CD4-positive, alpha-beta T cell treated with Interleukin-17A for 1 hour (primary cell): ENCODE measurements at regions not wholly inside any gene's neighbourhood (a gene's known extent, or its start where the extent isn't known, plus 50 kb on each side); places are given as distances from the start of the nearest gene placed in this dataset.
"Not testable (repeated sequence)": the region's sequence is repeated elsewhere in the genome, so short reads cannot be mapped to it uniquely, and the experiment has no call there.

Source experiments
- DNase-seq: peaks from one replicate; pipeline ENCODE4 v3.0.0-alpha.2; 2020

DNA sequence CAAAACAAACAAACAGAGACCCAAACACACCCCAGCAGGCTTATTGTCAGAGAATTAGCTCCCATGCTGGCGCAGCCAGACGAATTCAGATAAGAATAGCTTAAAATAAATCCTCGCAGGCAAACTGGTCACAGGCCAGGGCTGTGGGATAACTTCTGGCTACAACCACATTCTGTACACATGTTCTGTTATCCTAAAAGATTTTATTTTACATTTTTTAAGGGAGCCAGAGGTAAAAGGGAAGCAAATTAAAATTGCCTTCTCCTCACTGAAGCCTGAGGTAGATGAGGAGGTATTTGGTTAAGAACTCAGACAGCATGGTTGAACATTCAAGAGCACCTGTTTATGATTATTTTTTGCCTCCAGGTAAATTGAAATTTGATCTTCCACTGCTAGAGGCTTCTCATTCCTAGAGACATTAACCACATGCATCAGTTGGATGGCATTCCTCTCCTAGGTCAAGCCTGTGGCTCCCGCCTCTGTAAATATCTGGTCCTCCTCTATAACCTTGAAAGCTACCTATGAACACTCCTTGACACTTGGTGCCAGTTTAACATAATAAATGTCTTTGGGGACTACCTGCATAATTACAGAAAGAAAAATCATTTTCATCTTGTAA lies 190.3 kb downstream of the SATB1 start:
- no peak for DNase-seq

DNA sequence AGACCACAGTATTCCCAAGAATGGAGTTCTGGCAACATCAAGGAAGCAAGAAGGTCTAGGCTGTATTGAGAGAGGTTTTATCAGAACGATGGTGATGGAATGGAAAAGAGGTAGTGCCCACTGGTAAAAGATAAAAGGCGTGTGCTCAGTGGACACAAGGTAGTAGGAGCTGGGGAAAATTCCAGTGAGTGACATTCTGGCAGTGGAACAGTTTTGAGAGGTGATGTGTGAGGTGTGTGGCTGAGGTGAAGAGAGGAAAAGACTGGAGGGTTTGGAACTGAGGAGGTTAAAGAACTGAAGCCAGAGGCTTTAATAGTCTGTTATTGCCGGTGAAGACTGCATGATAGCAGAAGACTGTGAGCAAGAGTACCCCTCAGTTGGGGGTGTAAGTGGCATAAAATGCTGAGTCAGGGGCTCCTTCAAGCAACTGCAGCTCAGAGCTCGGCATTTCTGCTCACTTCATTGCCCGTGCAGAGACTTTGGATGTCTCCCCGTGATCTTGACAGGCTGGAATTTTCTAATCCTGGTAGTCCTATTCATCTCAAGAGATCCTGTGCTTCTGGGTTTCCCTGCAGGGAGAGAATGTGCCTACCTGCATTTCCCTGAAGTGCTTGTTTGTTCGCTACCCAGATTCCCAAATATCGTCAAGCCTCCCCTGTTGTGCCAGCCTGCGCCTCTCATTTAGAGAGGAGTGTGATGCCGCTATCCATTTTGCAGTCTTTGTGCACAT lies 191.0 kb downstream of the SATB1 start:
- DNase-seq = no peak

DNA sequence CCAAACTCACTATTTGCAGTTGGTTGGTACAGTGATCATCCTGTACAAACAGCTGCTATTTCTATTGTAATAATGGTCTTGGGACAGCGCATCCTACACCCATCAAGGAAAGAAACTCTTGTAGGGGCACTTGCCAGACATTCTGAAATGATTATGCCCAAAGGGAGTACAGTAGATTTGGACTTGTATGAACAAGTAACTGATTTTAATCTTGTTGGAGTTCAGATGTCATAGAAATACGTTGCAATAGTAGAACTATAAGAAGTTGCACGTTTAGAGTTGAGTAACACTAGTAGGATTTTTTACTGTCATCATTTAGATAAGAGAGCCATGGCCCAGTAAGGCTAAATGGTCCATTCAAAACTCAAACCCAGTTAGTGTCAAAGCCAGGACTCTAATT lies 192.8 kb downstream of the SATB1 start:
- DNase-seq = no peak

DNA sequence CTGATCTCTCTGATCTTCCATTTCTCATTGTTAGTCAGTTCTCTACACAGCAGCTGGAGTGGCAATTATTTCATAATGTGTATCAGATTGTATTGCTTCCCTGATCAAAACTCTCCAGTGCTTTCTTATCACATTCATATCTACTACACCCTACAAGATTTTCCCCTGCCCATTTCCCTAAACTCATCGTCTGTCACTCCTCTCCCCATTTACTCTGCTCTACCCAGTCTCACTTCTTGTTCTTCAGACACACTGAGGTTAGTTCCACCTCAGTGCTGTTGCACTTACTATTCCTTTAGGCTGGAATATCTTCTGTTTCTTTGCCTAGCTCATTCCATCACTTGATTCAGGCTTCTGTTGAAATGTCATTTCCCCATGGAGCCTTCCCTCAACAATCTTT lies 197.1 kb downstream of the SATB1 start:
- no peak for DNase-seq

DNA sequence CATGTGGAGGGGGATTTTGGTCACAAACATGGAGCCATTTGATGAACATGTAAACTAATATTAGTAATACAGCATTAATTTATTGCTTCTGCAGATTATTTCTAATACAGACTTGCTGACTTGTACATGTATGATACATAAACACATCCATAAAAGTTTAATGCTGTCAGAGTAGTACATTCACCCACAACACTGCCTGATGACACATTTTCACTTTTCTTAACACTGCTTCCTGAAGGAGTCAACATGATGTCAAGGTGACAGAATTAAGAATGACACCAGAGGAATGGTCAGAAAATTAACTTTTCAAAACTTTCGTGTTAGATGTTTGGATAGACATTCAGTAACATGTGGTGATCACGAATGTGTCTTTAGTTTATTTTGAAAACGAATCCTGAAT lies 199.4 kb downstream of the SATB1 start:
- DNase-seq = no peak

DNA sequence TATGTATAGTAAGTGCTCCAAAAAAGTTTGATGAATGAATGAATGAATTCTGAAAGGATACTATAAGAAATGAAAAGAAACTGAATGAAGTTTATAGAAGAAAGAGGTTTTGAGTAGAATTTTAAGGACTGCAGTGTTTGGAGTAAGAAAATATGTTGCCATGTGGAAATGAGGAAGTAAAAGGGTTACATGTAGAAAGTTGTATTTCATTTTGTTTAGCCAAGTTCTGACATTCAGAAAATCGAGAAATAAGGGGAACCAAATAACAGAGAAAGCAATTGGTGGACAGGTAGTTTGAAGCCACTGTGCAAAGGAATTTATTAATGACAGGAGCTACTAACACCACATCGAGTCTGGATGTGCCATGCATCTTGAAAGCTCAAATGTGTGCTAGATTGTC lies 200.7 kb downstream of the SATB1 start:
- no peak for DNase-seq

GRCh38 chr3:18223974-18224373 lies 201.2 kb downstream of the SATB1 start:
- no peak for DNase-seq

GRCh38 chr3:18223571-18223970 lies 201.6 kb downstream of the SATB1 start:
- DNase-seq = no peak

GRCh38 chr3:18222686-18223085 lies 202.5 kb downstream of the SATB1 start:
- no peak for DNase-seq

GRCh38 chr3:18217507-18218174 lies 207.5 kb downstream of the SATB1 start:
- DNase-seq = no peak

DNA sequence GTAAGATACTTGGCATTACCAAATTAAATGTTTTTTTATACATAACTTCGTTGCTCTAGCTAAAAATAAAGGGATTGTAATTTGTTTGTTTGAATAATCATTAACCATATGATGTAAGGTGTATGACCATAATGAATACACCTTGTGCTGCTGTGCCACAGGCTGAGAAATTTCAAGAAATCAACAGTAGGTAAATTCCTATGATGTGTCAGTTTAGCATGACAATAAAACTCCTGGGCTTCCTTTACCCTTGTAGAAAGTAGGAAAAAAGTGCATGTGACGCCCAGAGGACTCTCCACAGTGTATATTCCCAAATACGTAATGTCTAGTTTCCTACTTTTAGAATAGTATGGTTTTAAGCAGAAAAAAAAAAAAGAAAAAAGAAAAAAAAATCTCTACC lies 208.1 kb downstream of the SATB1 start:
- DNase-seq = no peak

- no peak for DNase-seq
Observed at GRCh38 chr3:18215639-18216038, 209.5 kb downstream of the SATB1 start.

DNA sequence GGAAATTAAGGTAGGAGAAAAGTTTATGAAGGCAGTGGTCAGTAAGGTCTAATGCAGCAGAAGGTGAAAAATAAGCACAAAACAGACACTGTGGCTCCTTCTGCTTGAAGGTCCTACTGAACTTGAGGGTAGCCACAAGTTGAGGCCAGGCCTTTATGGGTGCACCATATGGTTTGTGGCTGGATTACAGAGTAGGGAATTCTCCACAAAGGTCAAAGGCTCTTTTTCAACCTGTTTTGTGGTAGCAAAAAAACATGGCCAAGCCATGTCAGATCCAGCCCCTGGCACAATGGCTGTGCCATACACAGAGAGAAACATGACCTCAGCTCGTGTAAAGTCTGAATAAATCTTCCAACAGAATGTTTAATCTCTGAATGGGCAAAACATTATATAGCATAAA lies 214.0 kb downstream of the SATB1 start:
- no peak for DNase-seq

- no peak for DNase-seq
Observed at GRCh38 chr3:18208856-18209255, 216.3 kb downstream of the SATB1 start.

GRCh38 chr3:18208091-18208490 lies 217.0 kb downstream of the SATB1 start:
- no peak for DNase-seq

DNA sequence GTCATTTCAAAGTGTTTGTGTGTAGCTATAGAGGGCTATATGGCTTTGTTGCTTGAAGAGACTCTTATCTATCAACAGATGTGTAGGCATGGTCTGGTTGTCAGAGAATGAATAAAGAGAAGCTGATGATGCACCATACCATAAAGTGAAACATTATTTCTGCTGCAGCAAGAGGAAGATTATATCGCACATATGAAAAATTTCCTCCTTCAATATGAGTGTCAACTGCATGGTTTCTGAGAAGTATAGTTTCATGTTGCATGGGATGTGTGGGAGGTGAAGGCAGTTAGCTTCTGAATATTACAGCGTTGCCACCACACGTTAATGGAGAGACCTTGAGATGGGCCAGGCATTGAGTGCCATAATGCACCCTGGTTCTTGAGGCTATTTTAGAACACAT lies 217.9 kb downstream of the SATB1 start:
- no peak for DNase-seq

DNA sequence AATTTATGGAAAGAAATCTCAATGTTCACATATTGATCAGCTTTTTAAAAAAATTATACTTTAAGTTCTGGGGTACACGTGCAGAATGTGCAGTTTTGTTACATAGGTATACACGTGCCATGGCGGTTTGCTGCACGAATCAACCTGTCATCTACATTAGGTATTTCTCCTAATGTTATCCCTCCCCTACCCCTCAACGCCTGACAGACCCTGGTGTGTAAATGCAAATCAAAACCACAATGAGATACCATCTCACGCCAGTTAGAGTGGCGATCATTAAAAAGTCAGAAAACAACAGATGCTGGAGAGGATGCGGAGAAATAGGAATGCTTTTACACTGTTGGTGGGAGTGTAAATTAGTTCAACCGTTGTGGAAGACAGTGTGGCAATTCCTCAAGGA lies 219.4 kb downstream of the SATB1 start:
- DNase-seq = not testable (repeated sequence)

DNA sequence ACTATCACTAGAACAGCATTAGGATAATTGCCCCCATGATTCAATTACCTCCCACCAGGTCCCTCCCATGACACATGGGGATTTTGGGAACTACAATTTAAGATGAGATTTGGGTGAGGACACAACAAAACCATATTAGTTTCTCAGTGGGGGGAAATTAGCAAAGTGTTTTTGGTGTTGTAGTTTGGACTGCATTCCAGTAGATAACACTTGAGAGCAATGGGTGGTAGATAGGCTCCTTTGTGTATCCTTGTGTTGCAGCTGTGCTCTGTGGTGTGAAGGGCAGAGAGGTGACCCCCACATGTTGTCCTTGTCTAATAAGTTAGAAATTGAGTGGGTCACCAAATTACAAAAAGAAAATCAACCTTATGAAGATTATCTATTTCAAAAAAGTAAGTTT lies 223.8 kb downstream of the SATB1 start:
- no peak for DNase-seq

DNA sequence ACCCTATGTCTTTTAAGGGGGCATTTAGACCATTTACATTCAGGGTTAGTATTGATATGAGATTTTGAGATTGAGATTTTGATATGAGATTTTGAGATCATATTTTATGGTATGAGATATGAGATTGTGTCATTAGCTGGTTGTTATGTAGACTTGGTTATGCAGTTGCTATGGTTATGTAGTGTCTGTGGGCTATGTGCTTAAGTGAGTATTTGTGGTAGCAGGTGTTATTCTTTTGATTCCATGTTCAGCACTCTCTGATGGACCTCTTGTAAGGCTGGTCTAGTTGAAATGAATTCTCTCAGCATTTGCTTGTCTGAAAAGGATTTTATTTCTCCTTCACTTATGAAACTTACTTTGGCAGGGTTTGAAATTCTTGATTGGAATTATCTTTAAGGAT lies 225.4 kb downstream of the SATB1 start:
- DNase-seq = no peak

DNA sequence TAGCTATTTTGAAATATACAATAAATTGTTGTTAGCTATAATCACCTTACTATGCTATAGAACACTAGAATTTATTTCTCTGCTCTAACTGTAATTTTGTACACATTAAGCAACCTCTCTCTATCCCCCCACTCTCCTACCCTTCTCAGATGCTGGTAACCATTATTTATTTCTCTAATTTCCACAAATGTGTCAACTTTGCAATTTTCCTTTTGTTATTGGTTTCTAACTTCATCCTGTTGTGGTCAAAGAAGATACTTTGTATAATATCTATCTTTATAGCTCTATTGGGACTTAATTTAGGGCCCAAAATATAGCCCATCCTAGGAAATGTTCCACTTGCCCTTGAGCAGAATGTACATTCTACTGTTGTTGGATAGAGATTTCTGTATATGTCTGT lies 229.3 kb downstream of the SATB1 start:
- no peak for DNase-seq

DNA sequence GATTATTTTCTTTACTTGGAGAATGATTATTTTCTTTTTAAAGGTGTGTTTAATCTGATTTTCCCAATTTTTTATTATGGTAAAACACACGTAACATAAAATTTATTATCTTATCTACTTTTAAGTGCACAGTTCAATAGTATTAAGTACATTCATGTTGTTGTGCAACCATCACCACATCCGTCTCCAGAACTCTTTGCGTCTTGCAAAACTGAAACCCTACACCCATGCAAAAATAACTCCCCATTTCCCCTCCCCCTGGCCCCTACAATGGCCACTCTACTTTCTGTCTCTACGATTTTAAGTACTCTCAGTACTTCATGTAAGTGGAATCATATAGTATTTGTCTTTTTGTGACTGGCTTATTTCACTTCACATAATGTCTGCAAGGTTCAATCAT lies 230.7 kb downstream of the SATB1 start:
- no peak for DNase-seq

GRCh38 chr3:18190646-18191045 lies 234.5 kb downstream of the SATB1 start:
- no peak for DNase-seq

GRCh38 chr3:18189282-18190050 lies 235.7 kb downstream of the SATB1 start:
- DNase-seq = no peak

DNA sequence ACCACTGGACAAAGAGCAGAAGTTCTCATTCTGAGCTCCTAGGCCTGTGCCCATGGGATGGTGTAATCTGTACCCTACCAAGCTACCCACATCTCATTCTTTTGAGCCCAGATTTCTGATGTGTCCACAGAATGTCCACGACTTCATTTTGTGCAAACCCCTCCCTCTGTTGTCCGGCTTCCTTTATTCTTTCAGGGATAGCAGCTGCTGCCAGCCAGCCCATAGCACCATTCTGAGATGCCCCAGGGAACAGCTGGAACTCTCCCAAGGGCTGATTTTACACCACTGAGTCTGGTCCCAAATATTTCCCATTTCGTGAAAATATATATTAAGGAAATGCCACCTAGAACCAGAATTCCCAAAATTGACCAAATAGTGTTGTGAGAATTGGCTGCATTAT lies 236.6 kb downstream of the SATB1 start:
- DNase-seq = no peak
